ENCODE measurements at regions not wholly inside any gene's neighbourhood (a gene's known extent, or its start where the extent isn't known, plus 50 kb on each side); places are given as distances from the start of the nearest gene placed in this dataset.

GRCh38 chr4:137961051-137961438, 281.1 kb downstream of the SLC7A11 start:
- H3K27me3 ChIP-seq (ENCODE audit: insufficient read depth, low read depth, severe bottlenecking) = no peaks in the 10 kb centered on the region
- no peak overlapping the region for H3K27ac ChIP-seq
- no peak for TF ChIP-seq CTCF (IDR thresholded peaks at IDR 0.05; ENCODE audit: low read depth, low read length)
- H3K4me3 ChIP-seq (ENCODE audit: low read depth, low read length) = no peak overlapping the region
- H3K9me3 ChIP-seq (ENCODE audit: severe bottlenecking) = no peaks in the 10 kb centered on the region
- no peaks in the 10 kb centered on the region for H3K36me3 ChIP-seq
- no peak for DNase-seq

DNA sequence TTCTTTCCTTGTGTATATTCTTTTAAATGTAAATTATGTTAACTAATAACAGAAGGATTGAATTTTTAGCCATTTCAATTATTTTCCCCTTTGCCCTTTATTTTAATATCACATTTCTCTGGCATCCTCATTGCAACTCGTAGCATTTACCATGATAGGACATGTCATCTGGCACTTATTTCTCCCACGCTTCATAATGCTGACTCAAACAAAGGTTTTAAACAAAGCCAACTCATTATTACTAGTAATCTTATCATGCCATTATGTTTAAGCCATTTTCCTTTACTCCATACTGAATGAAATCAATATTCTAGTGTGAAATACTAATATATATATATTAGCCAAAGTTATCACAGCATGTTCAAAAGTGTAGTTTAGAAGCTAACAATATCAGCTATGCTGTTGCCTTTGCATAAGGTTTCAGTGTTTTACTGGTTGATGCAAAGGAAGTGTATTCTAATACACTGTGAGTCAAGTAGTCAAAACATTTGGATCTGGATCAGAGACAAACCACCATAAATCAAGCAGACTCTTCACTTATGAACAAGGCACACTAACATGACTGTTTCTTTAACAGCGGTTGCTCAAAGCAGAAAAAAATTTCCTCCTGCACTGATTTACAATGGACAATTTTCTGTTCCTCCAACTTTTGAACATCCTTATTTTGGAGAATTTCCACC, 281.6 kb downstream of the SLC7A11 start:
- Histone ChIP-seq H3K27me3 (ENCODE audit: insufficient read depth, low read depth, severe bottlenecking) (no peaks in the 10 kb centered on the region), H3K9me3 (ENCODE audit: severe bottlenecking) (no peaks in the 10 kb centered on the region), H3K4me3 (ENCODE audit: low read depth, low read length) (no peak overlapping the region), H3K27ac (no peak overlapping the region), H3K36me3 (no peaks in the 10 kb centered on the region)
- no peak for DNase-seq
- no peak for TF ChIP-seq CTCF (IDR thresholded peaks at IDR 0.05; ENCODE audit: low read depth, low read length)

- Histone ChIP-seq H3K9me3 (ENCODE audit: severe bottlenecking) (no peaks in the 10 kb centered on the region), H3K4me3 (ENCODE audit: low read depth, low read length) (no peak overlapping the region), H3K36me3 (no peaks in the 10 kb centered on the region), H3K27ac (no peak overlapping the region), H3K27me3 (ENCODE audit: insufficient read depth, low read depth, severe bottlenecking) (no peaks in the 10 kb centered on the region)
- TF ChIP-seq CTCF (IDR thresholded peaks at IDR 0.05; ENCODE audit: low read depth, low read length) = no peak
- DNase-seq = no peak
Observed at GRCh38 chr4:137957806-137958205, 284.3 kb downstream of the SLC7A11 start.

DNA sequence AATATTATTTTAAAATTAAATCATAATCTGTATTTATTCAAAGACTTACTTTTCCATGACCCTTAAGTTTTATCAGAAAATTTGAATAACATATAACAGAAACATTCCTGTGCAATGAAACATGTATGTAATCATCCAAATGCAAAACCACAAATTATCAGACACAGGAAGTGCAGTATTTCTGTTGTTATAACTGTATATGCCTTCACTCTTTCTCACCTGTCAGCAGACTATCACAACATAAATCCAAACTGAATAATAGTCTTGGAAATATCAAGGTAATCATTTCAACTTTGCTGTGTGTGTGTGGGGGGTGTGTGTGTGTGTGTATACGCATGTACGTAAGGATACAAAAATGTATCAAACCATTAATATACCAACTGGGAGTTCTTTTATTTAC, 285.9 kb downstream of the SLC7A11 start:
- Histone ChIP-seq H3K27me3 (ENCODE audit: insufficient read depth, low read depth, severe bottlenecking) (no peaks in the 10 kb centered on the region), H3K4me3 (ENCODE audit: low read depth, low read length) (no peak overlapping the region), H3K36me3 (no peaks in the 10 kb centered on the region), H3K9me3 (ENCODE audit: severe bottlenecking) (no peaks in the 10 kb centered on the region), H3K27ac (no peak overlapping the region)
- TF ChIP-seq CTCF (IDR thresholded peaks at IDR 0.05; ENCODE audit: low read depth, low read length) = no peak
- no peak for DNase-seq

- Histone ChIP-seq H3K27me3 (ENCODE audit: insufficient read depth, low read depth, severe bottlenecking) (no peaks in the 10 kb centered on the region), H3K36me3 (no peaks in the 10 kb centered on the region), H3K27ac (no peak overlapping the region), H3K4me3 (ENCODE audit: low read depth, low read length) (no peak overlapping the region), H3K9me3 (ENCODE audit: severe bottlenecking) (no peaks in the 10 kb centered on the region)
- DNase-seq = no peak
- no peak for TF ChIP-seq CTCF (IDR thresholded peaks at IDR 0.05; ENCODE audit: low read depth, low read length)
Observed at GRCh38 chr4:137955595-137955994, 286.6 kb downstream of the SLC7A11 start.

GRCh38 chr4:137952116-137952515, 290.0 kb downstream of the SLC7A11 start:
- no peak for DNase-seq
- Histone ChIP-seq H3K4me3 (ENCODE audit: low read depth, low read length) (no peak overlapping the region), H3K36me3 (no peaks in the 10 kb centered on the region), H3K27ac (no peak overlapping the region), H3K9me3 (ENCODE audit: severe bottlenecking) (no peaks in the 10 kb centered on the region), H3K27me3 (ENCODE audit: insufficient read depth, low read depth, severe bottlenecking) (no peaks in the 10 kb centered on the region)
- TF ChIP-seq CTCF (IDR thresholded peaks at IDR 0.05; ENCODE audit: low read depth, low read length) = no peak

Measured in WERI-Rb-1 (cell line).